Erythroblast (primary cell): ENCODE measurements at regions not wholly inside any gene's neighbourhood (a gene's known extent, or its start where the extent isn't known, plus 50 kb on each side); places are given as distances from the start of the nearest gene placed in this dataset.

Source experiments
- GATA1 ChIP-seq: IDR thresholded peaks from 2 replicates; pipeline ENCODE4 v1.6.1; 2011; ENCODE audit warnings: low read depth, mild to moderate bottlenecking, control low read depth, low read length, moderate library complexity
- POLR2A ChIP-seq: IDR thresholded peaks from 2 replicates; pipeline ENCODE4 v1.6.1; 2011; ENCODE audit warnings: mild to moderate bottlenecking, low read length

DNA sequence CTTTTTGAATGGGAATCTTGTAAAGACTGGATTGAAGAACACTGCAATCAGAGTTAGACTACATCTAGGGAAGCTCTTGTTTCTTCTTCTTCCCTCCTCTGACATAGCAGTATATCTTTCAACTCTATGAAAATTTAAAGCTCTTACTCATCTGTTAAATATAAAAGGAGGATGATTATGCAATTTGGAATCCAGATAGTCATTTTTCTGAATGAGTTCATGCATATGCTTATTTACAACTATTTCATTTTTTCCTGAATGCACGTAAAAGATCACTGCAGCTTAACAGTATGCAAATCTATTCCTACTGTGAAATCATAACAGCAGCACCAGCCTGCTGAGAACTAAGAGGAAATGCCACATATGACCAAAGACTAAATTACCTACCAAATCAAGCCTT is 133.5 kb upstream of the TMCC3 start:
- no peak for TF ChIP-seq POLR2A
- TF ChIP-seq GATA1 = no peak
